ENCODE measurements at regions not wholly inside any gene's neighbourhood (a gene's known extent, or its start where the extent isn't known, plus 50 kb on each side); places are given as distances from the start of the nearest gene placed in this dataset.

- DNase-seq (ENCODE audit: low read depth in 2 of 2): no peak
Measured at GRCh38 chr1:43065616-43066399, 106.3 kb downstream of the EBNA1BP2 start.

- no peak for DNase-seq (ENCODE audit: low read depth in 2 of 2)
Measured at GRCh38 chr1:43065191-43065590, 106.5 kb upstream of the SLC2A1 start.

GRCh38 chr1:43063394-43064219 is 104.9 kb upstream of the SLC2A1 start:
- DNase-seq (ENCODE audit: low read depth in 2 of 2): no peak

GRCh38 chr1:43062527-43063095 is 103.9 kb upstream of the SLC2A1 start:
- DNase-seq (ENCODE audit: low read depth in 2 of 2): no peak

- no peak for DNase-seq (ENCODE audit: low read depth in 2 of 2)
Measured at GRCh38 chr1:43061757-43062156, 103.1 kb upstream of the SLC2A1 start.

- DNase-seq (ENCODE audit: low read depth in 2 of 2): no peak
Measured at GRCh38 chr1:43059640-43060574, 101.2 kb upstream of the SLC2A1 start.

GRCh38 chr1:43058545-43059360 is 100.1 kb upstream of the SLC2A1 start:
- no peak for DNase-seq (ENCODE audit: low read depth in 2 of 2)

GRCh38 chr1:43058056-43058455 is 99.4 kb upstream of the SLC2A1 start:
- no peak for DNase-seq (ENCODE audit: low read depth in 2 of 2)

GRCh38 chr1:43057567-43057966 is 98.9 kb upstream of the SLC2A1 start:
- DNase-seq (ENCODE audit: low read depth in 2 of 2): no peak

- DNase-seq (ENCODE audit: low read depth in 2 of 2): no peak
Measured at GRCh38 chr1:43056981-43057391, 98.3 kb upstream of the SLC2A1 start.

GRCh38 chr1:43056460-43056859 is 97.8 kb upstream of the SLC2A1 start:
- DNase-seq (ENCODE audit: low read depth in 2 of 2): no peak

GRCh38 chr1:43054961-43055360 is 96.3 kb upstream of the SLC2A1 start:
- no peak for DNase-seq (ENCODE audit: low read depth in 2 of 2)

- no peak for DNase-seq (ENCODE audit: low read depth in 2 of 2)
Measured at GRCh38 chr1:43052786-43053439, 94.2 kb upstream of the SLC2A1 start.

- no peak for DNase-seq (ENCODE audit: low read depth in 2 of 2)
Measured at GRCh38 chr1:43052322-43052721, 93.7 kb upstream of the SLC2A1 start.

GRCh38 chr1:43049481-43049880 is 90.8 kb upstream of the SLC2A1 start:
- DNase-seq (ENCODE audit: low read depth in 2 of 2): no peak

GRCh38 chr1:43048601-43049011 is 89.9 kb upstream of the SLC2A1 start:
- no peak for DNase-seq (ENCODE audit: low read depth in 2 of 2)

- DNase-seq (ENCODE audit: low read depth in 2 of 2): no peak
Measured at GRCh38 chr1:43047135-43047534, 88.5 kb upstream of the SLC2A1 start.

GRCh38 chr1:43044572-43045361 is 86.1 kb upstream of the SLC2A1 start:
- DNase-seq (ENCODE audit: low read depth in 2 of 2): no peak

GRCh38 chr1:43043695-43044094 is 85.0 kb upstream of the SLC2A1 start:
- DNase-seq (ENCODE audit: low read depth in 2 of 2): no peak
